ENCODE measurements at regions not wholly inside any gene's neighbourhood (a gene's known extent, or its start where the extent isn't known, plus 50 kb on each side); places are given as distances from the start of the nearest gene placed in this dataset.

DNA sequence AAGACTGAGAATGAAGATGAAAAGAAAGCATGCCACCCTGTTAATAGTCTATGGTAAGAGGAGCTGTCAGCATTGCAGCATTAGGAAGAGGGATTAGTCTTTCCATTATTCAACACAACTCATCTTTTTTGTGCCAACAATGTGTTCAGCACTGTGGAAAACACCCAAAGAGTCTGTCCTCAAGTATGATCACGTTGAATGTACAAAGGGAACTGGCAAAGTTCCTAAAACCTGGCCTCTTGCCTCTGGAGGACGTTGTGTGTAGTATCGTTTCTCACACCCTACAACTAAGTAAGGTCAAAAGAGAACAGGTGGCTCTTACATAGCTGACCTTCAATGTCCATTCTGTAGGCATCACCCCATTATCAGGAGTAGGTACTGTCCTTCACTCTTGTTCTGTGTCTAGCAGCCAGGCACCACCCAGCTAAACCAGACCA lies 147.9 kb upstream of the THBS1 start:
- Histone ChIP-seq H2BK12ac (ENCODE audit: low read length) (no peak overlapping the region), H4K91ac (ENCODE audit: low read depth, low read length) (no peak overlapping the region), H3K4ac (ENCODE audit: low read depth, low read length) (no peak overlapping the region), H3K9me3 (ENCODE audit: insufficient read depth, low read depth, low read length) (no peaks in the 10 kb centered on the region), H3K4me3 (ENCODE audit: low read depth, low read length) (no peak overlapping the region), H3K18ac (ENCODE audit: low read length) (no peak overlapping the region), H2AK5ac (ENCODE audit: low read length) (no peak overlapping the region), H3K4me1 (ENCODE audit: control insufficient read depth in 1 of 2, insufficient read depth in 2 of 2, low read length in 2 of 2) (peaks cover 0 to 4% of the 10 kb centered on the region in 2 experiments), H3K27me3 (ENCODE audit: insufficient read depth, low read length) (no peaks in the 10 kb centered on the region), H2BK120ac (ENCODE audit: insufficient read depth, low read length, poor library complexity) (no peak overlapping the region), H2AFZ (ENCODE audit: insufficient read depth, low read length, poor library complexity) (no peak overlapping the region), H3K79me1 (ENCODE audit: low read length) (peaks cover 4% of the 10 kb centered on the region), H3K27ac (ENCODE audit: low read depth, low read length) (no peak overlapping the region), H4K12ac (ENCODE audit: low read depth, low read length) (no peak overlapping the region), H3K9ac (ENCODE audit: low read length) (no peak overlapping the region), H3K23ac (ENCODE audit: low read length) (no peak overlapping the region), H3K14ac (ENCODE audit: low read length) (no peak overlapping the region), H4K8ac (ENCODE audit: low read depth, low read length) (no peak overlapping the region), H2BK5ac (ENCODE audit: low read depth, low read length, poor library complexity) (no peak overlapping the region), H3K79me2 (ENCODE audit: control insufficient read depth, insufficient read depth, low read length, poor library complexity) (no peaks in the 10 kb centered on the region), H3K36me3 (ENCODE audit: control insufficient read depth in 1 of 2, insufficient read depth in 2 of 2, low read length in 2 of 2) (no peaks in the 10 kb centered on the region), H3K4me2 (ENCODE audit: low read length) (no peak overlapping the region)
- no CpG with 5 or more reads among the region's 3 CpGs for WGBS (ENCODE audit: extremely low coverage, insufficient coverage, insufficient read length)
- no peak for DNase-seq

DNA sequence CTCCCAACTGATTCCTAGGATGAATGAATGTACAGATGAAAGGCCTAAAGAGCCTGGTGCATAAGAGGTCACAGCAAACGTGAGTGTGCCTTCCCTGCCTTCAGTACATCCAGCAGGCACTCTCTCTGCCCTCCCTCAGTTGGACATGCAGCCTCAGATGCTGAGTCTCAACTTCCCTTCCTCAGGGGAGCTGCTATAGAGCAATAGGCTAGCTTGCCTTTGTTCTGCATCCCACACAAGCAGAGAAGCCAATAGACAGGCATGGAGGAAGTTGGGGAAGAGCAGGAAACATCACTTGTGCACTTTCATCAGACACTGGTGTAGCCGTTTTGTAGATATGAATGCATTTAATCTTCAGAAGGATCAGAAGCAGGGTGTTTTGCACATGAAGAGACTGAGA lies 147.5 kb upstream of the THBS1 start:
- no peaks in the 10 kb centered on the region for H3K36me3 ChIP-seq (ENCODE audit: control insufficient read depth in 1 of 2, insufficient read depth in 2 of 2, low read length in 2 of 2)
- WGBS (ENCODE audit: extremely low coverage, insufficient coverage, insufficient read length): no CpG with 5 or more reads among the region's 2 CpGs

DNA sequence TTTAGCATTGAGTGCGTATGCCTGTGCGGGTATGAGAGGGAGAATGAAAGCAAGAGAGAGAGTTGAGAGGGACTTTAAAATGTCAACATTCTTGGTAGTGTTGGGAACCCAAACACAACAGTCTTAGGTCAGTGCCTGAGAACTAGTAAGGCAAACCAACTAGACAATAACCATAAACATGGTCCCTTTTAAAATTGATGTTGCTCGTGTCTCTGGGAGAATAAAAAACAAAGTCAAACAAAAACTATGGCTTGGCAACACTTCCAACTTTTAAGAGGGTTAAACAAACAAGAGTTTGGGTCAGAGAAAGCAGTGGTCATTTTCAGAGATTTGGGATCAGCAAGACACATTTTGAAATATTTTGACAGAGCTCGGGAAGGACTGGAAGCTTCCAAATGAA lies 146.7 kb upstream of the THBS1 start:
- no peak overlapping the region for H2AK5ac ChIP-seq (ENCODE audit: low read length)
- no peaks in the 10 kb centered on the region for H3K36me3 ChIP-seq (ENCODE audit: control insufficient read depth in 1 of 2, insufficient read depth in 2 of 2, low read length in 2 of 2)
- DNase-seq: no peak
- no peak overlapping the region for H3K18ac ChIP-seq (ENCODE audit: low read length)
- no peak overlapping the region for H4K91ac ChIP-seq (ENCODE audit: low read depth, low read length)
- no peak overlapping the region for H3K23ac ChIP-seq (ENCODE audit: low read length)
- H3K9ac ChIP-seq (ENCODE audit: low read length): no peak overlapping the region
- H3K27ac ChIP-seq (ENCODE audit: low read depth, low read length): no peak overlapping the region
- H3K4me3 ChIP-seq (ENCODE audit: low read depth, low read length): no peak overlapping the region
- no peak overlapping the region for H2BK5ac ChIP-seq (ENCODE audit: low read depth, low read length, poor library complexity)
- H2AFZ ChIP-seq (ENCODE audit: insufficient read depth, low read length, poor library complexity): no peak overlapping the region
- no peak overlapping the region for H3K14ac ChIP-seq (ENCODE audit: low read length)
- no peak overlapping the region for H2BK120ac ChIP-seq (ENCODE audit: insufficient read depth, low read length, poor library complexity)
- no peak overlapping the region for H2BK12ac ChIP-seq (ENCODE audit: low read length)
- peaks cover 3 to 7% of the 10 kb centered on the region in 2 experiments for H3K4me1 ChIP-seq (ENCODE audit: control insufficient read depth in 1 of 2, insufficient read depth in 2 of 2, low read length in 2 of 2)
- no peaks in the 10 kb centered on the region for H3K27me3 ChIP-seq (ENCODE audit: insufficient read depth, low read length)
- no peaks in the 10 kb centered on the region for H3K79me2 ChIP-seq (ENCODE audit: control insufficient read depth, insufficient read depth, low read length, poor library complexity)
- H4K8ac ChIP-seq (ENCODE audit: low read depth, low read length): no peak overlapping the region
- H4K12ac ChIP-seq (ENCODE audit: low read depth, low read length): no peak overlapping the region
- H3K4me2 ChIP-seq (ENCODE audit: low read length): no peak overlapping the region
- H3K79me1 ChIP-seq (ENCODE audit: low read length): peaks cover 5% of the 10 kb centered on the region
- no peak overlapping the region for H3K4ac ChIP-seq (ENCODE audit: low read depth, low read length)
- H3K9me3 ChIP-seq (ENCODE audit: insufficient read depth, low read depth, low read length): no peaks in the 10 kb centered on the region
- WGBS (ENCODE audit: extremely low coverage, insufficient coverage, insufficient read length): no CpG with 5 or more reads among the region's 4 CpGs

More for the DNA sequence above, 147.5 kb upstream of the THBS1 start:
- H3K79me1 ChIP-seq (ENCODE audit: low read length): peaks cover 6% of the 10 kb centered on the region
- no peak overlapping the region for H3K27ac ChIP-seq (ENCODE audit: low read depth, low read length)
- no peak overlapping the region for H2BK5ac ChIP-seq (ENCODE audit: low read depth, low read length, poor library complexity)
- H3K4me2 ChIP-seq (ENCODE audit: low read length): no peak overlapping the region
- no peaks in the 10 kb centered on the region for H3K27me3 ChIP-seq (ENCODE audit: insufficient read depth, low read length)
- H2BK120ac ChIP-seq (ENCODE audit: insufficient read depth, low read length, poor library complexity): no peak overlapping the region
- peak overlapping the region; percentile 32 for H2AFZ ChIP-seq (ENCODE audit: insufficient read depth, low read length, poor library complexity)
- no peak overlapping the region for H4K91ac ChIP-seq (ENCODE audit: low read depth, low read length)
- peaks cover 2 to 6% of the 10 kb centered on the region in 2 experiments for H3K4me1 ChIP-seq (ENCODE audit: control insufficient read depth in 1 of 2, insufficient read depth in 2 of 2, low read length in 2 of 2)
- H2AK5ac ChIP-seq (ENCODE audit: low read length): peak overlapping the region; percentile 66
- no peak overlapping the region for H3K9ac ChIP-seq (ENCODE audit: low read length)
- no peak overlapping the region for H3K23ac ChIP-seq (ENCODE audit: low read length)
- H4K8ac ChIP-seq (ENCODE audit: low read depth, low read length): no peak overlapping the region
- H3K9me3 ChIP-seq (ENCODE audit: insufficient read depth, low read depth, low read length): no peaks in the 10 kb centered on the region
- H3K14ac ChIP-seq (ENCODE audit: low read length): no peak overlapping the region
- peak overlapping the region; percentile 20 for H2BK12ac ChIP-seq (ENCODE audit: low read length)
- no peak overlapping the region for H3K4ac ChIP-seq (ENCODE audit: low read depth, low read length)
- no peak overlapping the region for H3K4me3 ChIP-seq (ENCODE audit: low read depth, low read length)
- no peak for DNase-seq
- no peaks in the 10 kb centered on the region for H3K79me2 ChIP-seq (ENCODE audit: control insufficient read depth, insufficient read depth, low read length, poor library complexity)
- H3K18ac ChIP-seq (ENCODE audit: low read length): no peak overlapping the region
- H4K12ac ChIP-seq (ENCODE audit: low read depth, low read length): no peak overlapping the region

DNA sequence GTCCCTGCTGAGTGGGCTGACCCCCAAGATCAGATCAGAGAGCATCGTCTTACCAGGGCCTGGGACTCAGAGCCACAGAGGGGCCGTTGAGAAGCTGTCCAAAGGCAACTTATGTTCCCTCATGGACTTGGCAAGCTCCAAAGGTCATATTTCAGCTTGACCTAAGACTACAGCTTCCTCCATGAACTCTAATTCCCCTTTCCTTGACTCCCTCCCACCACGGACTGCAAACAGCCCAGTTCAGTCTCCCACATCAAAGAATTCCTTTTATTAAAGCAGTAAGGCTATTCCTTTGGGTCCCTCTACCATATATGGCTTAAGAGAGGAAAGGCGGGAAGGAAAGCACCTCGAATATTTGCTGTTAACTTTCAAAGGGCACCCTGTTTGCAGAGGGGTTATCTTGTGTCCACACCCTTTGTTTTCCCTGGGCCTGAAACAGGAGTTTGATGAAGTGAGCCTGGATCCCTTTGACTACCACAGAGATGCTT lies 146.1 kb upstream of the THBS1 start:
- Histone ChIP-seq H3K4ac (ENCODE audit: low read depth, low read length) (no peak overlapping the region), H3K79me2 (ENCODE audit: control insufficient read depth, insufficient read depth, low read length, poor library complexity) (no peaks in the 10 kb centered on the region), H4K12ac (ENCODE audit: low read depth, low read length) (no peak overlapping the region), H3K9ac (ENCODE audit: low read length) (no peak overlapping the region), H3K18ac (ENCODE audit: low read length) (no peak overlapping the region), H3K27me3 (ENCODE audit: insufficient read depth, low read length) (no peaks in the 10 kb centered on the region), H3K4me2 (ENCODE audit: low read length) (no peak overlapping the region), H2BK120ac (ENCODE audit: insufficient read depth, low read length, poor library complexity) (no peak overlapping the region), H4K91ac (ENCODE audit: low read depth, low read length) (no peak overlapping the region), H2BK12ac (ENCODE audit: low read length) (no peak overlapping the region), H3K27ac (ENCODE audit: low read depth, low read length) (no peak overlapping the region), H3K36me3 (ENCODE audit: control insufficient read depth in 1 of 2, insufficient read depth in 2 of 2, low read length in 2 of 2) (no peaks in the 10 kb centered on the region), H3K9me3 (ENCODE audit: insufficient read depth, low read depth, low read length) (no peaks in the 10 kb centered on the region), H3K23ac (ENCODE audit: low read length) (no peak overlapping the region), H2AFZ (ENCODE audit: insufficient read depth, low read length, poor library complexity) (no peak overlapping the region), H2BK5ac (ENCODE audit: low read depth, low read length, poor library complexity) (no peak overlapping the region), H2AK5ac (ENCODE audit: low read length) (no peak overlapping the region), H3K4me1 (ENCODE audit: control insufficient read depth in 1 of 2, insufficient read depth in 2 of 2, low read length in 2 of 2) (peaks cover 3 to 7% of the 10 kb centered on the region in 2 experiments), H3K4me3 (ENCODE audit: low read depth, low read length) (no peak overlapping the region), H3K14ac (ENCODE audit: low read length) (no peak overlapping the region), H3K79me1 (ENCODE audit: low read length) (peaks cover 5% of the 10 kb centered on the region), H4K8ac (ENCODE audit: low read depth, low read length) (no peak overlapping the region)
- WGBS (ENCODE audit: extremely low coverage, insufficient coverage, insufficient read length): no CpG with 5 or more reads among the region's 5 CpGs
- DNase-seq: no peak

Data from trophoblast cell (in vitro differentiated cells and primary cell).